ENCODE measurements at regions not wholly inside any gene's neighbourhood (a gene's known extent, or its start where the extent isn't known, plus 50 kb on each side); places are given as distances from the start of the nearest gene placed in this dataset.

GRCh38 chr10:89093728-89094127 is 103.1 kb downstream of the FAS start:
- no peak for DNase-seq

GRCh38 chr10:89092981-89093380 is 102.4 kb downstream of the FAS start:
- DNase-seq = no peak

DNA sequence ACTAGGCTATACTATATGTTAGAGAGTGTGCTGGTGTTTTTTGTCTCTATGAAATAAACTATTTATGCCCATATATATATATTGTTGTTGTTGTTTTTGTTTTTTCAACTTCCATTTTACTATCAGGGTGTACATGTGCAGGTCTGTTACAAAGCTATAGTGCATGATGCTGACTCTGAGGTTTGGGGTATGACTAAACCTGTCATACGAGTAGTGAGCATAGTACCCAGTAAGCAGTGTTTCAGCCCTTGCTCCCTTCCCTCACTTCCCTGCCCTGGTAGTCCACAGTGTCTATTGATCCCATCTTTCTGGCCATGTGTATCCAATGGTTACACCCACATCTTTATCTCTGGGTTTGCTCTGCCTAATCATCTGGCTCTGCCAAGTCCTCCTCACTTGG is 101.8 kb downstream of the FAS start:
- DNase-seq = no peak

GRCh38 chr10:89091496-89091895 is 100.9 kb downstream of the FAS start:
- DNase-seq = no peak

GRCh38 chr10:89090756-89091445 is 100.3 kb downstream of the FAS start:
- no peak for DNase-seq

GRCh38 chr10:89086801-89087521 is 96.4 kb downstream of the FAS start:
- peak; percentile 39 for DNase-seq

DNA sequence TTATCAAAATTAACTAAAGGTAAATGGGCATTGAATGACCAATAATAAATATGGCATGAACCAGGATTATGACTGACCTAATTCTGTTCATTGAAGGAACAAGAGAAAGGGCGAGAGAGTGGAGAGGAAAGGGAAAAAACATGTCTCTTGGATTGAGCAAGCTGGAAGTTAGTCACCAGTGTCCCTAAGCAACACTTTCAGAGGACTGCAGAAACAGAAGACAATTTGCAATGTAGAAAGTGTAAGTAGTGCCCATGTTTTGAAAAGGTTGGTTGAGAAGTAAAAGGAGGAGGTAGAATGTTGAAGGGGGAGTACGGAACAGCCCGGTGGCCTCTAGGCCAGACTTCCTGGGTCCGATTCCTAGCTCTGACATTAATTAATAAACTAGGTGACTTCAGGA is 94.6 kb downstream of the FAS start:
- no peak for DNase-seq

DNA sequence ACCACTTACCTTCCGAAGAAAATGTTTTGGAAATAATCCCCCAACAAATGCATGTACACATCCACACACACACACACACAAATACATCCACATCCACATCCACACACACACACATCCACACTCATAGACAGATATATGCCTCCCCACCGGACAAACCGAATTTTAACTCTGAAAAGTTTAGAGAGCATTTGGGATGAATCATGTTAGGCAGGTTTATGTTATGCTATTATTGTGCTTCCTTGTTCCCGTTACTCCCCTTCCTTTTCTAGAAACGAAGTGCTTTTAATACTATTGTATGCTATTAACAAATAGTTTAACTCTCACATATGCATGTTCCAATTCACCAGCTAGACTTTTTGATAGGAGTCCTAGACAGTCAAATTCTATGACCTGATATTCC is 91.5 kb downstream of the FAS start:
- no peak for DNase-seq

GRCh38 chr10:89080660-89081059 is 90.1 kb downstream of the FAS start:
- no peak for DNase-seq

DNA sequence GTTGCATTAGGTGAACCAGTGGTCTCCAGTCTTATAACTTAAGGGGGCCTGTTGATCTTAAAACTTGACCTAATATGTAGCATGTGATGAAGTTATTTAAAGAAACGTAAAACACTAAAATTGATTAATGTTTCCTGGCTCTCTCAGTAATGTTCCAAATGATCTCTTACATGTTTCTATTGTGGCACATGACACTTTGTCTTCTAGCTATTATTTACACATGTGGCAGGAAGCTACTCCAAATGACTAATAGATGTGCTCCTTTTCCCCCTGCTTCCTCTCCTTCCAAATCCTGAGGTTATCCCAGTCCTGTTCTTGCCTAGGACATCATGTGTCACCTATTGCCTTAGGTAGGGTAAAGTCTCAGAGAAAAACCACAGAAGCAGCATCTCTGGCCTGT is 89.4 kb downstream of the FAS start:
- no peak for DNase-seq

GRCh38 chr10:89078724-89079672 is 88.4 kb downstream of the FAS start:
- DNase-seq = no peak

GRCh38 chr10:89076120-89076519 is 85.5 kb downstream of the FAS start:
- no peak for DNase-seq

DNA sequence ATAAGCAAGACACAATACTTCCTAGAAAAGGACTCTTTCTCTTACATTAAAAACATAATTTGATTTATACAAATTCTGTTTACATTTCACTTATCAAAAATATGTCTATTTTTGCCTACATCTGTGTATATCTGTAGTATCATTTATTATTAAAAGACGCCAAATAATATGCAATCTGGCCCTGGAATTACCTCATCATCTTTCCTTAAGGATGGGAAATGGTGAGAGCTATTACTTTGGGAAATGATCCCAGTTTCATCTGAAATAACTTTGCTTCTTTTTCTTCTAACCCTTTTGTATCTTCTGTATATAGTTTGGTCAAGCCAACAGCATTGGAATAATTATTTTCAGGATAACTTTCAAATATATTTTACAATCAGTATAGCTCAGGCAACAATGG is 85.0 kb downstream of the FAS start:
- DNase-seq = no peak

DNA sequence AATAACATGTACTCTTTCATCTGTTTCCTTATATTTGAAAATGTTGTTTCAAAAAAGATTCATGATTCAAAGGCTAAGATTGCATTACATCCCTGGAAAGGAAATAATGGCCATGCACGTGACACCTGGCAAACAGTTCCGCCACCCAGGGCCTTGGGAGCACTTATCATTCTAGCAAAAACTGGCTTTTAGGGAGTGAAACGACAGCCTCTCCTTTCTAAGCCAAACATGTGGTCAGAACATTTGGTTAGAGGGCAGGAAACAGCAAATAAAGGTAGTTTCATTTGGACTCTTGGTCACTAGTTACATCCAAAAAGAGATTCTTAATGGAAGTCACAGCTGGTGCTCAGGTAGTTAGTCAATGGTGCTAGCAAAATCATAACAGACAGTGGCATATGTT is 83.5 kb downstream of the FAS start:
- no peak for DNase-seq

DNA sequence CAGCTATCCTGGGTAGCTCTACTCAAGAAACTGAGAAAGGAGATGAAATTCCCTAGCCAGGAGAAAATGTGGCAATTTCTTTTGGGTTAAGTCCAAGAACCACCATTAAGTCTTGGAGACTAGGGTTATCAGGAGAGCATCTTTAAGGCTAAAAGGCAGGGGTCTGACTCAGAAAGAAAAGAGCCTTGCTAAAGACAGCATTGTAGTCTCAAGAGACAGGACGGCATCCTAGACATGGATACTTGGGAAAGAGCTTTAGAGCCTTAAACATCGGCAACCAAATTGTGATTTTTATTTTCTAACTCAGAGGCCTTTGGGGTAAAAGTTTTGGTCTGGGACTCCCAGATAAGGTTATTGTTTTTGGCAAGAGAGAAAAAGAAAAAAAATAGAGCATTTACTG is 83.1 kb downstream of the FAS start:
- DNase-seq = no peak

GRCh38 chr10:89069589-89069988 is 79.0 kb downstream of the FAS start:
- no peak for DNase-seq

Measured in CD4-positive, alpha-beta T cell treated with Interferon gamma for 1 hour (primary cell).